Raji (cell line): ENCODE measurements at regions not wholly inside any gene's neighbourhood (a gene's known extent, or its start where the extent isn't known, plus 50 kb on each side); places are given as distances from the start of the nearest gene placed in this dataset.

Experiments
- POLR2A ChIP-seq: IDR thresholded peaks from 2 replicates; pipeline ENCODE4 v1.6.1; 2011; ENCODE audit warnings: low read depth, low read length, control low read depth; ENCODE audit not compliant: insufficient read depth

DNA sequence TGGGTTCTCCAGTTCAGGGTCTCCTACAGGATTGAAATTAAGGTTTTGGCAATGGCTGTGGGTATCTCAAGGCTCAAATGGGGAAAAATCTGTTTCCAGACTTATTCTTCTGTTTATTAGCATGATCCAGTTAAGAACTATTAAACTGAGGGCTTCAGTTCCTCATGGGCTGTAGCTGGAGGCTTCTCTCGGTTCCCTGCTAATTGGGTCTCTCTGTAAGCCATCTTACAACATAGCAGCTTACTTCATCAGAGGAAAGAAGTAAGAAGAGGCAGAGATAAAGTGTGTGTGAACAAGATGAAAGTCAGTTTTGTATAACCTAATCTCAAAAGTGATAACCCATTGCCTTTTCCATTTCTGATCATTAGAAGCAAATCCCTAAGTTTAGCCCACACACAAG, 391.9 kb downstream of the PSAT1 start:
- no peak for TF ChIP-seq POLR2A

DNA sequence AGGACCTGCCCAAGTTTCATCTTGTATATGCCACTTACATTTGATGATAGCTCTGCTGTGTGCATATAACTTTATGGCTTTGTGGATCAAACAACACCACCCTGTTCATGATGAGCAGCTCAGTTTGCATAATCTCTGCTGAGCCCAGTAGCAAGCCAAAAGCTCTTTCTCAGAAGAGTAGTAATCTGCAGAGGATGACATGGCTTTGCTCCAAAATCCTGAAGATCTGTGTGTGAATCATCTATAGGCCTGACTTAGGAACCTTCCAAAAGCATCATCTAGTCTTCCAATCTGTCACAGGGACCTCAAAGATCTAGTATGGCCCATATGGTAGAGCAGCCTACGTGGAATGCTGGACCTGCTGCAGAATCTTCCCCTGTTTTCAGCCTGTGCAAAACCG, 394.6 kb downstream of the PSAT1 start:
- no peak for TF ChIP-seq POLR2A

DNA sequence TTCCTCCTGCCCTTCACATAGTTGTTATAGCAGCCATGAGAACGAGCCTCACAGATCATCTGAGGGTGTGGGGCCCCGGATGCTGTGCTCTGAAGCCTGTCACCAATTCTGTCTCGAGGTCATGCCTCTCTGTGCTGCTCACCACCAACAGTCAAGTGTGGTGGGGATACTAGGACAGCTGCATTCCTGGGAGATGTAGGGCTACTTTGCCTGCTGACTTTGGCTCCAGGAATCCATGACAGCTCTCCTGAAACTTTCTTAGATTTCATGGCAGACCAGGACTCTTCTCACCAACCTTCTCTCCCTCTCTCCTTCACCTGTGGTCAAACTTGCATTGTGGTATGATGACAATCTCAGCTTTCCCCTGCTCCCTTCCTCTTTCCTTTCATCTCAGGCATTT, 395.9 kb downstream of the PSAT1 start:
- no peak for TF ChIP-seq POLR2A

DNA sequence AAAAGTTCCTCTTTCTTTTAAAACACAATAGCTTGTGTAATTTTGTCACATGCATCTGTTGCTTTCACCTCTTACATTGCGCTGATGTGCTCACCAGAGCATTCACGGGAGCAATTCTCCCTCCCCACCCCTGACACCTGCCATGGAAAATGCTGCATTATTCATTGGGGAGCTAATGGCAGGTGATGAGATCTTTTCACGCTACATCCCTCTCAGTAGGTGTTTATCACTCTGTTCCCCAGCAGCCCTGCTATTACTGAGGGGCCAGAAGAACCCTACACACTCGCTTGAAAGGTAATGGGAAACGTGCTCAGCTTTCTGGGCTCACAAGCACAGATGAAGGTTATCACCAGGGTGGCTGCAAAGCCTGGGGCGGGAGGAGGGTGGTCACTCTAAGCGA, 398.0 kb downstream of the PSAT1 start:
- no peak for TF ChIP-seq POLR2A

DNA sequence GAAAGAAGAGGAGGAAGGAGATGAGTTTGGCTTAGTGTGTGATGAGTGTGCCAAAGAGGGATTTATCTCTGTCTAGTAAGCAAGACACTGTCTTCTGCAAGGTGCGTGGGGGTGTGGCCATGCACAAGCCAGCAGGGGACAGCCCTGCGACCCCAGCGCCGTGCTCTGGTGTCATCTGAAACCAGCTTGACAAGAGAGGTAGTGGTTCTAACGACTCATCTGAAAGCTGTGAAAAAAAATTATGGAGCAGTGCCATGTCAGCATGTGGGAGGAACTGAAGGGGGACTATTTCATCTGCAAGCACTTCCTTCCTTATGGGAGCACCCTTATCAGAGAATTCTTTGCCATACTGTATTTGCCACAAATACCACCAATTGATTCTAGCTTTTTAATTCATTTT, 398.6 kb downstream of the PSAT1 start:
- TF ChIP-seq POLR2A, result no peak

DNA sequence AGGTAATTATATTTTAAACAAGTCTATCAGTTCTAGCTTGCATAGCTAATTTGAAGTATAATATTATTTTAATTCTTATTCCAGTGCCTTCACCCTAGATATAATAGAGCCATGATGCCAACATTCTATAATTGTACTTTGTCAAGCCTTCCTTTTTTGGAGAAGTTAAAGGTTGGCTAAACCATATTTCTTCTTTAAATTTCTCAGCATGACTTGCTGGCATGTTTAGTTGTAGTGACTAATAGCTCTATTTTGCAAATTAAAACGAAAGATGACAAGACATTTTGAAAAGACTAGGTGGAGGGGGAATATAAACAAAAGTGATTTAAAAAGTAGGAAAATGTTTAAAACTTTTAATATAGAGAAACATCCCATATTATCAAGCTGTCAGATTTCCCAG, 400.7 kb downstream of the PSAT1 start:
- no peak for TF ChIP-seq POLR2A

DNA sequence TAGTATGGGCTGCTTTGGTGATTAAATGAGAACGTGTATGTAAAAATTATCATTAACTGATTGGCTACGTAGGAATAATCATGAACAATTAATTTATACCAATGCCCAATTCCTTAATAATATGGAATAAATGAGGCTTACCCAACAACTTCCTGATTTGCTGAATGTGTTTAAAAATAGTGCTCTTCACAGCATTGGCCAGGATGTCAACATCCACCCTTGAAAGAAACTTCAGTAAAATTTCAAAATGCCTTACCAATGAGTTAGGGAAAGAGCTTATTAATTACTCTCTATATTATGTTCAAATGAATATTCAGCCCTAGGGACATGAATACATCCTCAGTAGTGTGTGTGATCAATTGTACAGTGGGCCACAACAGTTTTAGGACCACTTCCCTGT, 401.4 kb downstream of the PSAT1 start:
- no peak for TF ChIP-seq POLR2A

DNA sequence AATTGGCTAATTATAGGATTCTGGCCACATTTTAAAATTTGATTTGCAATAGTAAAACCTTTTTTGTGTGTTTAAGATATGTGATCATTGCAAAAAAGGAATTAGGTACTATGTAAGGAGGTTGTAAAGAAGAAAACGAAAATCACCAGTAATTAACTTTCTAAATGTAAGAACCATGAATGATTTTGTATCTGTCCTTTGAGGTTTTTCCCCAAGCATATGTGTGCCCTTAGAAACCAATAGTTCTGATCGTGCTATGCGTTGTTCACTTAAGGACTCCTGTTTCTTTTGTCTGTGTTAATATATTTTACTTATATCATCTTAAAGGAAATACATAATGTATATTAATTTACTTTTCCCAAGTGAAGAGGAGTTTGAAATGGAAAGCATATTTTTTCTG, 410.2 kb downstream of the PSAT1 start:
- no peak for TF ChIP-seq POLR2A

DNA sequence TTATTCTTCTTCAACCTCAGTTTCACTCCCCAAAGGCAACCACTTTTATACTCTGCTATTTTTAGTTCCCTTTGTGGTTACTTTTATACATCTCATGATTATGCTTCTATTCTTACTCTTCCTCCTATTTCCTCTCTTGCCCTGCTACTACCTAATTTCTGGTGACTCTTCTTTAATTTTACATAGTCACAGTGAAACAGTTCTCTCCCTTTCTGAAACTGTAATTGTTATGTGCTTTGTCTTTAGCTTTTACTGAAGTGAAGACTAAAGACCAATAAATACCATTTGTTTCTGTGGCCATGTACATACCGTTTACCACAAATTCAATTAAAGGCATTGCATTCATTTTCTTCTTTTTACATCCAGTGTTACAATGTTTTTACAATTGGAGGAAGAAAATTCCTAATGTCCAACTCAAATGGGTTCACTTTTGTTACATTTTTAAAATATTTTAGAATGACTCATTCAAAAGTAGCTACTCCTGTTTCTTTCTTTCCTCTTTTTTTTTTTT, 410.6 kb downstream of the PSAT1 start:
- no peak for TF ChIP-seq POLR2A

DNA sequence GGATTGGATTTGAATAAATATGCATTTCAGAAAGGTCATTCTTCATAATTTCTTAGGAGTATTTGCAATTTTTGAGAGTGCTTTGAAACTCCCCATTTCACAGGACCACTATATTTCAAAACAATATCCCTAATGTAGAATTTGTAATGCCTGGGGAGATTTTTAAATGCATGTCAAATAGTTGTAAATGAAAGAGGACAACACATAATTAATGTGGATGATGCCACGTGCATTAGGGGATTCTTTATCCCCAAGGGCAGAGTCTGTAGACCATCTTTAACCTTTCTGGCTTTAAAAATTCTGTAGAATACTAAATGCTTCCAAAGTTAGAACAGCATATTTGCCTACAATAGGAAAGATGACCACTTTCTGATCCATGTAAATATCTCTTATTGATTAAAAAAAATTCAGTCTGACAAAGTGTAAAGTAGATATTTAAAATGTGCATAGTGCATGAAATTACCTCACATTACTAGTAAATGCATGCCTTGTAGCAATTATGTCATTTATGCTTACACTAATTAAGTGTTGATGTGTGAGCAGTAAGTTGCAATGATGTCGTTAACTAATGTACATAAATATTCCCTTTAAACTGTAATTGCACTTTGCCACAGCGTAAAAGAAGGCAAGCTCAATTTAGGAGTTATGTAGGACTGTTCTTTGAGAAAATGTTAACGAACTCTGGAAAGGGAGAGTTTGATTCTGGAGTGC, 416.1 kb downstream of the PSAT1 start:
- TF ChIP-seq POLR2A, result no peak

DNA sequence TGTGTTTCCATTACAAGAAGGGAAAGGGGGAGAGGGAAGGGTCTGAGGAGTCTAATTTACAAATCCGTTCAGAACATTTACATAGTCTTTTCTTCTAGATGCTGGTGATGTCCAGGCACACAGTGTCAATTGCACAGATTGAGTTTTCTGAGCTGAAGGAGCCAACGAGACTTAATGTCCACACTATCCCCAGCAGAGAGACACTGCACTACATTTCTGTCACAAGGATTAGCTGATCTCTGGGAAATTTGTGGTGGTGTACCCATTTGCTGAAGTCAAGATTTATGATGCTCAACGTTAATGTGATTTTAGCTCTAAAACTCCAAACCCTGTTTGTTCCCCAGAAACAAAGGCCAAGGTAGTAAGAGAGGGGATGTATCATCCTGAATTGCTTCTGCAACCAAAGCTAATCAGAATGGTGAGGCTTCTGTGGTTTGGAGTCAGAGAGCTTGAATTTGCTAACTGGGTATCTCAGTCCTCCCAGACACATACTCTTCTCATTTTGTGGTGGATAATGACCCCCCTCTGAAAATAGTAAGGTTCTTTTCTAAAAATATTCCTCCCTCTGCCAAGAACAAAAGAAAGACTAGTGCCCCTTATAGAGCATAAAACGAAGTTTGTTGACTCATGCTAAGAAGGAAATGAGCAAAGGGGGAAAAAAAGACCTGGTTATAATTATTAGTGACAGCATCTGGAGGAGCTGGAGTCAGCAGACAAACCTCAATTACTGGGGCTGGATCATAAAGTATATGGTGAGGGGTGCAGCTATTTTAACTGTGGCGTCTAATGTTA, 416.9 kb downstream of the PSAT1 start:
- no peak for TF ChIP-seq POLR2A

DNA sequence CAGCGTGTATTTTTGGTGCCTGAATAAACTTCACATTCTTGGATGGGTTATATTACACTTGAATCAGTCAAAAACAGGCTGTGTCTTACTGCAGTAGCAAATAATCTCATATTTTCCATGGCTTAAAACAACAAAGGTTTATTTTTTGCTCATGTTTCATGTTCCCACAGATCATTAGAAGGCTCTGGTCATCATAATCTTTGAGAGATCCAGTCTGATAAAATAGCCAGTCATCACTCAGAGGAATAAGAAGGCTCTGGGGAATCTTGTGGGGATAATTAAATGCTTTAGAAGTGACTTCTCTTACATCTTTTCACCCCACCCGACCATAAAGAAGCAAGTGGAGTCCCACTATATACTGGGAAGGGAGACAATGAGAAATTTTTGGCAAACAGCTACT, 417.7 kb downstream of the PSAT1 start:
- no peak for TF ChIP-seq POLR2A

DNA sequence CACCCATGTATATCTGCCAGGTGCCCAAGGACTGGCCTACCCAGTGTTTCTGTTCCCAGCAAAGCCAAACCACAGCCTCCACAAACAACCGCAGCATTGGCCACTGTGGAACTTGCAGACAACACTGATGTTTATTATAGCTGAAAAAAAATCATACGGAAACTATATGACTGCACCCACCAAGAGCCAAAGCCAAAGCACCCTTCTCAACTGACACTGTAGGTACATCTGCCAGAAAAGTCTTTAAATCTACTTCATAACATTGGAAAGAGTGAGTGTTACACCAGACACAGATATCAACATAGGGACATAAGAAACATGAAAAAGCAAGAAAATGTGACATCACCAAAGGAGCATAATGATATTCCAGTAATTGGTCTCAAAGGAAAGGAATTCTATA, 428.0 kb downstream of the PSAT1 start:
- no peak for TF ChIP-seq POLR2A

DNA sequence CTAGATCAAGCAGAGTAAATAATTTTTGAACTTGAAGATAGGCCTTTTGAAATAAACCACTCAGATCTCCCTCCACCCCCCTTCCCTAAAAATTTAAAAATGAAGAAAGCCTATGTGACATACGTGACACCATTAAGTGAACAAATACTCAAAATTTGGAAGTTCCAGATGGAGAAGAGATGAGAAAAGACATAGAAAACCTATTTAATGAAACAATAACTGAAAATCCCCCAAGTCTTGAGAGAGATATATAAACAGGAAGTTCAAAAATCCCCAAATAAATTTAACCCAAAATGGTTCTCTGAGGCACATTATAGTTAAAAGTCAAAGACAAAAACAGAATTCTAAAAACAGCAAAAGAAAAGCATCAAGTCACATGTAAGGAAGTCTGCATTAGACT, 428.6 kb downstream of the PSAT1 start:
- no peak for TF ChIP-seq POLR2A

DNA sequence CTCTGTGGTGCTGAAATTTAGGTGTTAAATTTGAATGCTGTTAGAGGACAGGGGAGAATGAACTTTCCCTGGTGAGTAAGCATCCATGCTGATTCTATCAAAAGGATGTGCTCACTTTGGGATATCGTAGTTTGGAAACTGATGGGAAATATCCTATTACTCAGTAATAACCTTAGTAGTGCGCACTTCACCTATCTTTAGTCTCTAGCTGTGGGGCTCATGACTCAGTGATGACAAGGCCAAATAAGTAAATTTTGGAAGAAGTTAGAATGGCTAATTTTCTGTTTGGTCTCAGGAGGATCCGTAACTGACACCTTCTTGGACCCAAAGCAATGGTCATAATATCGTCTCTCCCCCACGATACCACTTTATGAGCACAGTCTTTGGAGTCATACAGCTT, 448.4 kb downstream of the PSAT1 start:
- TF ChIP-seq POLR2A, result no peak

DNA sequence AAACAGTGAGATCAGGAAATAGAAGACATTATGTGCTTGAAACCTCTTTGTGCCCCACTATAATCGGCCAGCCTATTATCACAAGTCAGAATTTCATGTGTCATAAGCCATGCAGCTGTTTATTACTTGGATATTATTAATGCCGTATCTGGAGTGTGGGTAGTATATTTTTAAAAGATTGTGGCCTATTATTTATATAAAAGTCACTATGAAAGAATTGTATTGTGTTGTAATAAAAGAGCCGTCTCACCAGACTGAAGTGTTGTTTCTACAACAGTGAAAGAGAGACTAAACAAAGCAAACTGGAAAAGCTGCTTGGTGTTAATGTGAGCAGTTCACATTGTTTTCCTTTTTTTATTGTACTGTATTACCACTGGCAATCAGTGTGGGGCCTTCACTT, 449.1 kb downstream of the PSAT1 start:
- no peak for TF ChIP-seq POLR2A
